ENCODE measurements at regions not wholly inside any gene's neighbourhood (a gene's known extent, or its start where the extent isn't known, plus 50 kb on each side); places are given as distances from the start of the nearest gene placed in this dataset.

- peaks cover 21% of the 10 kb centered on the region for H3K27me3 ChIP-seq (ENCODE audit: low read depth, low read length)
- no peak overlapping the region for H3K4me2 ChIP-seq (ENCODE audit: low read length)
- H4K20me1 ChIP-seq (ENCODE audit: insufficient read depth, low read length) = no peaks in the 10 kb centered on the region
- no peak overlapping the region for H3K4me3 ChIP-seq (ENCODE audit: low read length)
- H3K79me2 ChIP-seq (ENCODE audit: low read length) = no peaks in the 10 kb centered on the region
- no peak overlapping the region for H3K27ac ChIP-seq (ENCODE audit: low read length)
- H3K9ac ChIP-seq (ENCODE audit: low read length) = no peak overlapping the region
- H3K36me3 ChIP-seq (replicated peaks; ENCODE audit: low read depth, low read length) = no peaks in the 10 kb centered on the region
- no peaks in the 10 kb centered on the region for H3K9me3 ChIP-seq (ENCODE audit: insufficient read depth, low read length)
- H3K4me1 ChIP-seq (ENCODE audit: low read length) = no peaks in the 10 kb centered on the region
- TF ChIP-seq CTCF (IDR thresholded peaks at IDR 0.05; ENCODE audit: low read depth, low read length) (no peak), EZH2phosphoT487 (IDR thresholded peaks at IDR 0.05; ENCODE audit: low read depth) (no peak)
- H2AFZ ChIP-seq (ENCODE audit: low read depth, low read length) = no peak overlapping the region
These were observed 102.3 kb downstream of the LINC00237 start for GRCh38 chr20:21003902-21004301.

GRCh38 chr20:21002486-21002885 lies 103.7 kb downstream of the LINC00237 start:
- no peak overlapping the region for H3K4me2 ChIP-seq (ENCODE audit: low read length)
- H3K27ac ChIP-seq (ENCODE audit: low read length) = no peak overlapping the region
- H3K9me3 ChIP-seq (ENCODE audit: insufficient read depth, low read length) = no peaks in the 10 kb centered on the region
- no peaks in the 10 kb centered on the region for H3K4me1 ChIP-seq (ENCODE audit: low read length)
- H3K9ac ChIP-seq (ENCODE audit: low read length) = no peak overlapping the region
- H3K4me3 ChIP-seq (ENCODE audit: low read length) = no peak overlapping the region
- H3K36me3 ChIP-seq (replicated peaks; ENCODE audit: low read depth, low read length) = no peaks in the 10 kb centered on the region
- H2AFZ ChIP-seq (ENCODE audit: low read depth, low read length) = no peak overlapping the region
- no peaks in the 10 kb centered on the region for H3K79me2 ChIP-seq (ENCODE audit: low read length)
- no peaks in the 10 kb centered on the region for H4K20me1 ChIP-seq (ENCODE audit: insufficient read depth, low read length)
- TF ChIP-seq CTCF (IDR thresholded peaks at IDR 0.05; ENCODE audit: low read depth, low read length) (no peak), EZH2phosphoT487 (IDR thresholded peaks at IDR 0.05; ENCODE audit: low read depth) (no peak)
- peaks cover 30% of the 10 kb centered on the region for H3K27me3 ChIP-seq (ENCODE audit: low read depth, low read length)

GRCh38 chr20:20993372-20993771 lies 112.8 kb downstream of the LINC00237 start:
- Histone ChIP-seq H3K4me3 (ENCODE audit: low read length) (no peak overlapping the region), H3K79me2 (ENCODE audit: low read length) (no peaks in the 10 kb centered on the region), H4K20me1 (ENCODE audit: insufficient read depth, low read length) (no peaks in the 10 kb centered on the region), H3K4me2 (ENCODE audit: low read length) (no peak overlapping the region), H3K27ac (ENCODE audit: low read length) (no peak overlapping the region), H3K27me3 (ENCODE audit: low read depth, low read length) (peaks cover 38% of the 10 kb centered on the region), H3K4me1 (ENCODE audit: low read length) (no peaks in the 10 kb centered on the region), H3K36me3 (replicated peaks; ENCODE audit: low read depth, low read length) (no peaks in the 10 kb centered on the region), H3K9ac (ENCODE audit: low read length) (no peak overlapping the region), H3K9me3 (ENCODE audit: insufficient read depth, low read length) (no peaks in the 10 kb centered on the region), H2AFZ (ENCODE audit: low read depth, low read length) (no peak overlapping the region)
- TF ChIP-seq CTCF (IDR thresholded peaks at IDR 0.05; ENCODE audit: low read depth, low read length) (no peak), EZH2phosphoT487 (IDR thresholded peaks at IDR 0.05; ENCODE audit: low read depth) (no peak)

- no peaks in the 10 kb centered on the region for H3K36me3 ChIP-seq (replicated peaks; ENCODE audit: low read depth, low read length)
- no peaks in the 10 kb centered on the region for H3K79me2 ChIP-seq (ENCODE audit: low read length)
- H2AFZ ChIP-seq (ENCODE audit: low read depth, low read length) = no peak overlapping the region
- H3K4me2 ChIP-seq (ENCODE audit: low read length) = no peak overlapping the region
- no peaks in the 10 kb centered on the region for H3K9me3 ChIP-seq (ENCODE audit: insufficient read depth, low read length)
- peaks cover 36% of the 10 kb centered on the region for H3K27me3 ChIP-seq (ENCODE audit: low read depth, low read length)
- H3K4me3 ChIP-seq (ENCODE audit: low read length) = no peak overlapping the region
- H3K9ac ChIP-seq (ENCODE audit: low read length) = no peak overlapping the region
- no peaks in the 10 kb centered on the region for H3K4me1 ChIP-seq (ENCODE audit: low read length)
- TF ChIP-seq EZH2phosphoT487 (IDR thresholded peaks at IDR 0.05; ENCODE audit: low read depth) (no peak), CTCF (IDR thresholded peaks at IDR 0.05; ENCODE audit: low read depth, low read length) (no peak)
- H3K27ac ChIP-seq (ENCODE audit: low read length) = no peak overlapping the region
- H4K20me1 ChIP-seq (ENCODE audit: insufficient read depth, low read length) = no peaks in the 10 kb centered on the region
These were observed 113.3 kb downstream of the LINC00237 start for GRCh38 chr20:20992686-20993360.
